Keratinocyte (primary cell): ENCODE measurements at regions not wholly inside any gene's neighbourhood (a gene's known extent, or its start where the extent isn't known, plus 50 kb on each side); places are given as distances from the start of the nearest gene placed in this dataset.

ENCODE experiments used
- DNase-seq: peaks from one replicate; pipeline ENCODE4 v3.0.0-alpha.2; 2011; ENCODE audit warnings: low read depth, missing footprints, low spot score
- FAIRE-seq: peaks from 2 replicates; lab custom pipeline; 2011; peaks lifted over from hg19 to GRCh38; lab: Jason Lieb, UNC
- H2AFZ ChIP-seq: 2 replicates; pipeline ENCODE4 v1.6.0; 2012; ENCODE audit warnings: low read length, control low read depth, inconsistent platforms; ENCODE audit not compliant: control insufficient read depth
- H3K27ac ChIP-seq: 2 replicates; pipeline ENCODE4 v1.5.1; 2011; ENCODE audit warnings: low read length; ENCODE audit not compliant: control insufficient read depth, insufficient read depth
- H3K27me3 ChIP-seq: 3 replicates; pipeline ENCODE4 v1.6.0; 2011; ENCODE audit warnings: low read length; ENCODE audit not compliant: control insufficient read depth, insufficient read depth; ENCODE audit errors: extremely low read depth
- H3K36me3 ChIP-seq, 2 experiments: 2 replicates in 1 of 2; 3 replicates in 1 of 2; pipeline ENCODE4 v1.5.1; 2011; ENCODE audit warnings: low read length in 2 of 2, mild to moderate bottlenecking in 1 of 2; ENCODE audit not compliant: control insufficient read depth in 2 of 2, insufficient read depth in 2 of 2; ENCODE audit errors: extremely low read depth in 1 of 2
- H3K4me1 ChIP-seq: 3 replicates; pipeline ENCODE4 v1.5.1; 2011; ENCODE audit warnings: low read length; ENCODE audit not compliant: control insufficient read depth, insufficient read depth; ENCODE audit errors: extremely low read depth
- H3K4me2 ChIP-seq: 3 replicates; pipeline ENCODE4 v1.6.0; 2011; ENCODE audit warnings: low read depth, low read length; ENCODE audit not compliant: control insufficient read depth, insufficient read depth; ENCODE audit errors: extremely low read depth
- H3K4me3 ChIP-seq, 3 experiments: fragments of 200-600 bp in 1 of 3; sonication (generic) in 1 of 3; 2 replicates in 2 of 3; 3 replicates in 1 of 3; pipeline ENCODE4 v1.5.1; 2011 to 2016; ENCODE audit warnings: low read length in 3 of 3, mild to moderate bottlenecking in 3 of 3, control low read depth in 2 of 3, inconsistent platforms in 1 of 3, low read depth in 1 of 3, mixed read lengths in 1 of 3, mixed run types in 1 of 3, moderate library complexity in 1 of 3; ENCODE audit not compliant: control insufficient read depth in 2 of 3, insufficient read depth in 2 of 3; ENCODE audit errors: extremely low read depth in 1 of 3
- H3K79me2 ChIP-seq: 2 replicates; pipeline ENCODE4 v1.6.0; 2012; ENCODE audit warnings: low read length; ENCODE audit not compliant: control insufficient read depth, insufficient read depth
- H3K9ac ChIP-seq: 3 replicates; pipeline ENCODE4 v1.6.0; 2011; ENCODE audit warnings: low read length; ENCODE audit not compliant: control insufficient read depth, insufficient read depth; ENCODE audit errors: extremely low read depth
- H3K9me1 ChIP-seq: 3 replicates; pipeline ENCODE4 v1.6.0; 2011; ENCODE audit warnings: low read length; ENCODE audit not compliant: control insufficient read depth, insufficient read depth; ENCODE audit errors: extremely low read depth
- H3K9me3 ChIP-seq: 2 replicates; pipeline ENCODE4 v1.5.1; 2012; ENCODE audit warnings: low read depth, low read length; ENCODE audit not compliant: control insufficient read depth
- H4K20me1 ChIP-seq: 3 replicates; pipeline ENCODE4 v1.6.0; 2011; ENCODE audit warnings: low read length; ENCODE audit not compliant: control insufficient read depth, insufficient read depth; ENCODE audit errors: extremely low read depth
- CTCF ChIP-seq, 3 experiments: IDR thresholded peaks in 1 of 3; conservative IDR thresholded peaks in 1 of 3; optimal IDR thresholded peaks in 1 of 3; 2 replicates in 2 of 3; 3 replicates in 1 of 3; pipeline versions ENCODE3 to v1.5.1; 2011; ENCODE audit warnings: low read length in 3 of 3, mild to moderate bottlenecking in 3 of 3, moderate library complexity in 2 of 3, control low read depth in 1 of 3, inconsistent platforms in 1 of 3; ENCODE audit not compliant: insufficient read depth in 2 of 3; ENCODE audit errors: extremely low read depth in 1 of 3
- EZH2 ChIP-seq: IDR thresholded peaks from one replicate; pipeline ENCODE4 v1.6.1; 2012; ENCODE audit warnings: inconsistent platforms, mild to moderate bottlenecking, low read length, moderate library complexity
- dilution Hi-C: fragments of 300-500 bp; cut with MboI; formaldehyde crosslinking; loops from one replicate; pipeline ENCODE4 v1.7.0; 2020; ENCODE audit warnings: low sequenced_read_pairs; ENCODE audit not compliant: extremely low pct_ligation_motif_present

GRCh38 chr20:60454491-60454890, 496.3 kb downstream of the CDH26 start:
- H3K9me1 ChIP-seq: no peaks in the 10 kb centered on the region
- dilution Hi-C loops: no loop called here
- H4K20me1 ChIP-seq: no peaks in the 10 kb centered on the region
- H3K4me1 ChIP-seq: no peaks in the 10 kb centered on the region
- H3K27me3 ChIP-seq: no peaks in the 10 kb centered on the region
- H3K4me3 ChIP-seq: no peak overlapping the region
- H3K36me3 ChIP-seq: no peaks in the 10 kb centered on the region
- DNase-seq (no peak), FAIRE-seq (no peak)
- no peak overlapping the region for H2AFZ ChIP-seq
- TF ChIP-seq EZH2: no peak
- TF ChIP-seq CTCF (optimal IDR thresholded peaks at IDR 0.05 in 1 of 3, IDR thresholded peaks at IDR 0.05 in 1 of 3, conservative IDR thresholded peaks at IDR 0.05 in 1 of 3; ENCODE audit: extremely low read depth in 1 of 3, insufficient read depth in 2 of 3, low read length in 3 of 3): no peak
- H3K4me2 ChIP-seq: no peak overlapping the region
- H3K9me3 ChIP-seq: no peaks in the 10 kb centered on the region
- H3K27ac ChIP-seq: no peak overlapping the region
- no peak overlapping the region for H3K9ac ChIP-seq
- H3K79me2 ChIP-seq: no peaks in the 10 kb centered on the region

GRCh38 chr20:60455272-60455671, 497.0 kb downstream of the CDH26 start:
- DNase-seq (no peak), FAIRE-seq (no peak)
- no peak overlapping the region for H3K4me3 ChIP-seq
- no peak overlapping the region for H3K27ac ChIP-seq
- no peaks in the 10 kb centered on the region for H3K36me3 ChIP-seq
- no peak overlapping the region for H2AFZ ChIP-seq
- no peaks in the 10 kb centered on the region for H3K9me3 ChIP-seq
- H3K9ac ChIP-seq: no peak overlapping the region
- H3K4me1 ChIP-seq: no peaks in the 10 kb centered on the region
- dilution Hi-C loops: no loop called here
- no peaks in the 10 kb centered on the region for H4K20me1 ChIP-seq
- no peak overlapping the region for H3K4me2 ChIP-seq
- no peaks in the 10 kb centered on the region for H3K27me3 ChIP-seq
- TF ChIP-seq EZH2 (no peak), CTCF (optimal IDR thresholded peaks at IDR 0.05 in 1 of 3, IDR thresholded peaks at IDR 0.05 in 1 of 3, conservative IDR thresholded peaks at IDR 0.05 in 1 of 3; ENCODE audit: extremely low read depth in 1 of 3, insufficient read depth in 2 of 3, low read length in 3 of 3) (no peak)
- H3K79me2 ChIP-seq: no peaks in the 10 kb centered on the region
- no peaks in the 10 kb centered on the region for H3K9me1 ChIP-seq
